A549 (cell line): ENCODE measurements at regions not wholly inside any gene's neighbourhood (a gene's known extent, or its start where the extent isn't known, plus 50 kb on each side); places are given as distances from the start of the nearest gene placed in this dataset.

Experiments
- ATAC-seq, 2 experiments: fragments of 200-7000 bp in 1 of 2; fragments of >200 bp in 1 of 2; cut with Nextera tagmentation in 1 of 2; cut with Tn5 transposase in 1 of 2; 3 replicates each; pipeline versions ENCODE4 v1.8.0 to v1.9.1; 2018 to 2020; ENCODE audit warnings: mild to moderate bottlenecking in 1 of 2, moderate library complexity in 1 of 2
- CTCF ChIA-PET: fragments of 300-600 bp; sonication (Branson Sonifier 250); formaldehyde crosslinking; extraction: SDS; loops from one replicate; lab custom pipeline; 2021; ENCODE audit warnings: antibody characterized with exemption, inconsistent platforms; lab: Yijun Ruan, JAX
- POLR2A ChIA-PET: fragments of 350-600 bp; formaldehyde crosslinking; extraction: SDS; loops from one replicate; lab custom pipeline; 2021; ENCODE audit warnings: antibody characterized with exemption, inconsistent platforms; lab: Yijun Ruan, JAX
- DNase-seq, 2 experiments: peaks; one replicate each; pipeline versions ENCODE4 v3.0.0 to v3.0.0-alpha.2; 2011 to 2016; ENCODE audit warnings: low read depth in 1 of 2, low spot score in 1 of 2
- FAIRE-seq: peaks from 2 replicates; lab custom pipeline; 2011; peaks lifted over from hg19 to GRCh38; lab: Jason Lieb, UNC
- H3K27ac ChIP-seq, 2 experiments: fragments of >200 bp; sonication (Bioruptor Twin); formaldehyde crosslinking; 3 replicates each; pipeline ENCODE4 v1.5.1; 2016 to 2017
- H3K4me1 ChIP-seq: fragments of >200 bp; sonication (Bioruptor Twin); formaldehyde crosslinking; 3 replicates; pipeline ENCODE4 v1.6.1; 2016
- H3K4me2 ChIP-seq: fragments of >200 bp; sonication (Bioruptor Twin); formaldehyde crosslinking; 3 replicates; pipeline ENCODE4 v1.6.1; 2016
- H3K4me3 ChIP-seq: fragments of >200 bp; sonication (Bioruptor Twin); formaldehyde crosslinking; 3 replicates; pipeline ENCODE4 v1.5.1; 2016
- H3K9me3 ChIP-seq: fragments of >200 bp; sonication (Bioruptor Twin); formaldehyde crosslinking; 3 replicates; pipeline ENCODE4 v1.6.1; 2016
- BHLHE40 ChIP-seq: IDR thresholded peaks from 2 replicates; pipeline ENCODE4 v1.6.1; 2012; ENCODE audit warnings: low read depth, low read length, inconsistent platforms
- CBX8 ChIP-seq: fragments of 200-600 bp; sonication (generic); IDR thresholded peaks from 2 replicates; pipeline ENCODE4 v1.6.1; 2016
- EHF ChIP-seq: fragments of 250-450 bp; sonication (Bioruptor Pico); IDR thresholded peaks from 2 replicates; pipeline ENCODE4 v1.5.0; 2020; ENCODE audit warnings: mild to moderate bottlenecking
- EHMT2 ChIP-seq: fragments of 200-600 bp; sonication (generic); IDR thresholded peaks from 2 replicates; pipeline ENCODE4 v1.6.1; 2016; ENCODE audit warnings: antibody characterized with exemption, low read depth, mild to moderate bottlenecking, moderate library complexity
- ELK1 ChIP-seq: fragments of 150-350 bp; IDR thresholded peaks from 2 replicates; pipeline ENCODE4 v1.6.1; 2014; ENCODE audit warnings: low read depth, mild to moderate bottlenecking, low read length
- ESRRA ChIP-seq: fragments of 150-350 bp; IDR thresholded peaks from 2 replicates; pipeline ENCODE4 v1.6.1; 2014; ENCODE audit warnings: mild to moderate bottlenecking, low read length, borderline replicate concordance
- GATA3 ChIP-seq: IDR thresholded peaks from 2 replicates; pipeline ENCODE4 v1.6.1; 2012; ENCODE audit warnings: borderline replicate concordance
- HDAC2 ChIP-seq: fragments of 200-600 bp; sonication (generic); IDR thresholded peaks from 2 replicates; pipeline ENCODE4 v1.6.1; 2016
- HEYL ChIP-seq: fragments of 250-450 bp; sonication (Bioruptor Pico); IDR thresholded peaks from 2 replicates; pipeline ENCODE4 v1.8.0; 2021; ENCODE audit warnings: mild to moderate bottlenecking, moderate library complexity
- KDM1A ChIP-seq: fragments of 200-600 bp; sonication (generic); IDR thresholded peaks from 2 replicates; pipeline ENCODE4 v1.6.1; 2016; ENCODE audit warnings: low read depth, mild to moderate bottlenecking
- MAFK ChIP-seq: fragments of 450-650 bp; IDR thresholded peaks from 2 replicates; pipeline ENCODE4 v1.6.1; 2014; ENCODE audit not compliant: partially characterized antibody
- MAZ ChIP-seq: fragments of 150-350 bp; IDR thresholded peaks from 2 replicates; pipeline ENCODE4 v1.6.1; 2014; ENCODE audit warnings: antibody characterized with exemption, low read depth, low read length, borderline replicate concordance
- MYC ChIP-seq: IDR thresholded peaks from 2 replicates; pipeline ENCODE4 v1.6.1; 2012; ENCODE audit warnings: mild to moderate bottlenecking, inconsistent platforms, low read length, improper control_type of control experiment, borderline replicate concordance
- NPAS2 ChIP-seq: fragments of 250-450 bp; sonication (Bioruptor Pico); IDR thresholded peaks from 2 replicates; pipeline ENCODE4 v1.8.0; 2022; ENCODE audit warnings: mild to moderate bottlenecking, moderate library complexity, borderline replicate concordance
- POLR2A ChIP-seq: IDR thresholded peaks from 2 replicates; pipeline ENCODE4 v1.6.1; 2012; ENCODE audit warnings: mild to moderate bottlenecking, low read length
- RCOR1 ChIP-seq: fragments of 150-350 bp; IDR thresholded peaks from 2 replicates; pipeline ENCODE4 v1.6.1; 2014; ENCODE audit warnings: antibody characterized with exemption, low read length, low read depth
- RNF2 ChIP-seq: fragments of 200-600 bp; sonication (generic); IDR thresholded peaks from 2 replicates; pipeline ENCODE4 v1.6.1; 2016; ENCODE audit warnings: low read depth, mild to moderate bottlenecking, antibody characterized with exemption, moderate library complexity, borderline replicate concordance
- SMC3 ChIP-seq: fragments of >200 bp; sonication (Bioruptor Twin); formaldehyde crosslinking; IDR thresholded peaks from 3 replicates; pipeline ENCODE4 v1.6.1; 2018; ENCODE audit warnings: inconsistent platforms
- SREBF2 ChIP-seq: fragments of 450-650 bp; IDR thresholded peaks from 2 replicates; pipeline ENCODE4 v1.6.1; 2014; ENCODE audit warnings: mild to moderate bottlenecking, moderate library complexity
- TP53 ChIP-seq: fragments of 250-450 bp; sonication (Bioruptor Pico); IDR thresholded peaks from 2 replicates; pipeline ENCODE4 v1.5.0; 2021; ENCODE audit warnings: mild to moderate bottlenecking, moderate library complexity
- WGBS: methylation state at CpG from one replicate; pipeline ENCODE4 v1.1.6; 2017; ENCODE audit errors: missing lambda C conversion rate; 5-methylcytosine and 5-hydroxymethylcytosine counted together
- TF ChIP-seq, protein P1 (sequence below): IDR thresholded peaks from 2 replicates; pipeline ENCODE4 v1.6.1; 2012
- TF ChIP-seq, protein P2 (sequence below): IDR thresholded peaks from 2 replicates; pipeline ENCODE4 v1.6.1; 2012
- TF ChIP-seq, protein P3 (sequence below): fragments of >200 bp; sonication (Bioruptor Twin); formaldehyde crosslinking; IDR thresholded peaks from 3 replicates; pipeline ENCODE4 v1.6.1; 2016
- TF ChIP-seq, protein P4 (sequence below): fragments of >200 bp; sonication (Bioruptor Twin); formaldehyde crosslinking; IDR thresholded peaks from 2 replicates; pipeline ENCODE4 v1.6.1; 2016

- Histone ChIP-seq H3K4me3 (no peak overlapping the region), H3K4me2 (no peak overlapping the region), H3K9me3 (no peaks in the 10 kb centered on the region), H3K4me1 (no peaks in the 10 kb centered on the region), H3K27ac (no peak overlapping the region)
- no peak for FAIRE-seq
- no peak for TF ChIP-seq POLR2A
- no peak for TF ChIP-seq MAZ
- no peak for TF ChIP-seq MYC
- no peak for TF ChIP-seq EHMT2
- no peak for TF ChIP-seq HEYL (CRISPR knock-in tag)
- TF ChIP-seq TP53, result no peak
- no peak for TF ChIP-seq CBX8
- no peak for TF ChIP-seq BHLHE40
- TF ChIP-seq, protein P1, sequence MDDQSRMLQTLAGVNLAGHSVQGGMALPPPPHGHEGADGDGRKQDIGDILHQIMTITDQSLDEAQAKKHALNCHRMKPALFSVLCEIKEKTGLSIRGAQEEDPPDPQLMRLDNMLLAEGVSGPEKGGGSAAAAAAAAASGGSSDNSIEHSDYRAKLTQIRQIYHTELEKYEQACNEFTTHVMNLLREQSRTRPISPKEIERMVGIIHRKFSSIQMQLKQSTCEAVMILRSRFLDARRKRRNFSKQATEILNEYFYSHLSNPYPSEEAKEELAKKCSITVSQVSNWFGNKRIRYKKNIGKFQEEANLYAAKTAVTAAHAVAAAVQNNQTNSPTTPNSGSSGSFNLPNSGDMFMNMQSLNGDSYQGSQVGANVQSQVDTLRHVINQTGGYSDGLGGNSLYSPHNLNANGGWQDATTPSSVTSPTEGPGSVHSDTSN, result no peak
- TF ChIP-seq, protein P2, sequence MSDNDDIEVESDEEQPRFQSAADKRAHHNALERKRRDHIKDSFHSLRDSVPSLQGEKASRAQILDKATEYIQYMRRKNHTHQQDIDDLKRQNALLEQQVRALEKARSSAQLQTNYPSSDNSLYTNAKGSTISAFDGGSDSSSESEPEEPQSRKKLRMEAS, result no peak
- TF ChIP-seq EHF (CRISPR knock-in tag), result no peak
- no peak for DNase-seq
- POLR2A ChIA-PET, result no interaction called here
- ATAC-seq, result no peak
- 35% methylated on average over 5 of the region's 5 CpGs for WGBS
- CTCF ChIA-PET, result interaction anchor here (1.0 kb wide), 1 partner anchor 13 kb away, joined by 5 read pairs; no protein-coding TSS in a partner anchor
These were observed 93.1 kb upstream of the HEY2 start for GRCh38 chr6:125656287-125656870.

GRCh38 chr6:125658136-125658535 is 91.3 kb upstream of the HEY2 start:
- ChIA-PET POLR2A (no interaction called here), CTCF (no interaction called here)
- H3K27ac ChIP-seq, result no peak overlapping the region
- no peak for ATAC-seq
- no peaks in the 10 kb centered on the region for H3K9me3 ChIP-seq
- WGBS, result 19% methylated on average over 5 of the region's 5 CpGs
- H3K4me1 ChIP-seq, result no peaks in the 10 kb centered on the region
- no peak for FAIRE-seq
- no peak for DNase-seq
- TF ChIP-seq ELK1, result no peak
- TF ChIP-seq, protein P1, result no peak
- no peak for TF ChIP-seq NPAS2 (CRISPR knock-in tag)
- TF ChIP-seq KDM1A, result no peak
- no peak for TF ChIP-seq MAZ
- TF ChIP-seq SREBF2, result no peak
- TF ChIP-seq RCOR1, result no peak
- no peak for TF ChIP-seq RNF2
- no peak for TF ChIP-seq MAFK
- no peak for TF ChIP-seq MYC
- TF ChIP-seq POLR2A, result no peak
- TF ChIP-seq SMC3, result no peak
- H3K4me2 ChIP-seq, result no peak overlapping the region
- H3K4me3 ChIP-seq, result no peak overlapping the region

- 10% methylated on average over 4 of the region's 4 CpGs for WGBS
- H3K4me3 ChIP-seq, result no peak overlapping the region
- no peaks in the 10 kb centered on the region for H3K4me1 ChIP-seq
- H3K4me2 ChIP-seq, result no peak overlapping the region
- CTCF ChIA-PET, result no interaction called here
- TF ChIP-seq RCOR1 (no peak), TP53 (no peak), ESRRA (no peak), HDAC2 (no peak), CBX8 (no peak), GATA3 (no peak)
- TF ChIP-seq, protein P3, sequence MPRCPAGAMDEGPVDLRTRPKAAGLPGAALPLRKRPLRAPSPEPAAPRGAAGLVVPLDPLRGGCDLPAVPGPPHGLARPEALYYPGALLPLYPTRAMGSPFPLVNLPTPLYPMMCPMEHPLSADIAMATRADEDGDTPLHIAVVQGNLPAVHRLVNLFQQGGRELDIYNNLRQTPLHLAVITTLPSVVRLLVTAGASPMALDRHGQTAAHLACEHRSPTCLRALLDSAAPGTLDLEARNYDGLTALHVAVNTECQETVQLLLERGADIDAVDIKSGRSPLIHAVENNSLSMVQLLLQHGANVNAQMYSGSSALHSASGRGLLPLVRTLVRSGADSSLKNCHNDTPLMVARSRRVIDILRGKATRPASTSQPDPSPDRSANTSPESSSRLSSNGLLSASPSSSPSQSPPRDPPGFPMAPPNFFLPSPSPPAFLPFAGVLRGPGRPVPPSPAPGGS, result no peak
- TF ChIP-seq, protein P4, sequence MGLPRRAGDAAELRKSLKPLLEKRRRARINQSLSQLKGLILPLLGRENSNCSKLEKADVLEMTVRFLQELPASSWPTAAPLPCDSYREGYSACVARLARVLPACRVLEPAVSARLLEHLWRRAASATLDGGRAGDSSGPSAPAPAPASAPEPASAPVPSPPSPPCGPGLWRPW, result no peak
- ATAC-seq, result peak in 1 of 2 experiments; percentile 48; a peak in 2 of 6 replicates
- POLR2A ChIA-PET, result no interaction called here
- DNase-seq, result peak in 1 of 2 experiments; percentile 3
- FAIRE-seq, result no peak
- no peaks in the 10 kb centered on the region for H3K9me3 ChIP-seq
- H3K27ac ChIP-seq, result no peak overlapping the region
These were observed 90.5 kb upstream of the HEY2 start for GRCh38 chr6:125658759-125659431.
